Keratinocyte (primary cell): ENCODE measurements at regions not wholly inside any gene's neighbourhood (a gene's known extent, or its start where the extent isn't known, plus 50 kb on each side); places are given as distances from the start of the nearest gene placed in this dataset.

ENCODE experiments used
- CTCF ChIP-seq, 3 experiments: IDR thresholded peaks in 1 of 3; conservative IDR thresholded peaks in 1 of 3; optimal IDR thresholded peaks in 1 of 3; 2 replicates in 2 of 3; 3 replicates in 1 of 3; pipeline versions ENCODE3 to v1.5.1; 2011; ENCODE audit warnings: low read length in 3 of 3, mild to moderate bottlenecking in 3 of 3, moderate library complexity in 2 of 3, control low read depth in 1 of 3, inconsistent platforms in 1 of 3; ENCODE audit not compliant: insufficient read depth in 2 of 3; ENCODE audit errors: extremely low read depth in 1 of 3
- EZH2 ChIP-seq: IDR thresholded peaks from one replicate; pipeline ENCODE4 v1.6.1; 2012; ENCODE audit warnings: inconsistent platforms, mild to moderate bottlenecking, low read length, moderate library complexity

- no peak for TF ChIP-seq CTCF (optimal IDR thresholded peaks at IDR 0.05 in 1 of 3, IDR thresholded peaks at IDR 0.05 in 1 of 3, conservative IDR thresholded peaks at IDR 0.05 in 1 of 3; ENCODE audit: extremely low read depth in 1 of 3, insufficient read depth in 2 of 3, low read length in 3 of 3)
- no peak for TF ChIP-seq EZH2
These were observed 528.8 kb upstream of the NCAM2 start for GRCh38 chr21:20469361-20469760.
